H1 (cell line): ENCODE measurements at regions not wholly inside any gene's neighbourhood (a gene's known extent, or its start where the extent isn't known, plus 50 kb on each side); places are given as distances from the start of the nearest gene placed in this dataset.
A peak's percentile ranks its signal among the peaks of the same experiment; 100 is the strongest.
"Not testable (repeated sequence)": the region's sequence is repeated elsewhere in the genome, so short reads cannot be mapped to it uniquely, and the experiment has no call there.

ENCODE experiments used
- CTCF ChIA-PET: fragments of 300-600 bp; sonication (Branson Sonifier 250); formaldehyde crosslinking; loops from one replicate; lab custom pipeline; 2021; ENCODE audit not compliant: partially characterized antibody; lab: Charles Lee
- POLR2A ChIA-PET: fragments of 300-600 bp; sonication (Branson Sonifier 250); formaldehyde crosslinking; loops from one replicate; lab custom pipeline; 2021; ENCODE audit warnings: inconsistent platforms; ENCODE audit not compliant: partially characterized antibody; lab: Charles Lee
- DNase-seq, 2 experiments: peaks; one replicate each; pipeline versions ENCODE4 v3.0.0 to v3.0.0-alpha.2; 2010 to 2022; ENCODE audit warnings: low spot score in 2 of 2, low read depth in 1 of 2, mixed read lengths in 1 of 2
- FAIRE-seq: peaks from 2 replicates; lab custom pipeline; 2011; peaks lifted over from hg19 to GRCh38; lab: Jason Lieb, UNC
- H2AFZ ChIP-seq: 2 replicates; pipeline ENCODE4 v1.8.1; 2012; ENCODE audit warnings: low read length, inconsistent platforms
- H2AK5ac ChIP-seq: 2 replicates; pipeline ENCODE4 v1.6.1; 2013; ENCODE audit warnings: low read depth, low read length
- H2BK120ac ChIP-seq: replicated peaks from 2 replicates; pipeline ENCODE3; 2013; ENCODE audit warnings: low read depth, low read length, inconsistent platforms
- H2BK12ac ChIP-seq: 2 replicates; pipeline ENCODE4 v1.6.1; 2013; ENCODE audit warnings: low read depth, low read length
- H2BK15ac ChIP-seq: 2 replicates; pipeline ENCODE4 v1.6.1; 2013; ENCODE audit warnings: low read length
- H2BK20ac ChIP-seq: 2 replicates; pipeline ENCODE4 v1.6.1; 2013; ENCODE audit warnings: low read length
- H2BK5ac ChIP-seq: 2 replicates; pipeline ENCODE4 v1.6.1; 2013; ENCODE audit warnings: low read depth, low read length
- H3K14ac ChIP-seq: 2 replicates; pipeline ENCODE4 v1.6.1; 2013; ENCODE audit warnings: inconsistent platforms; ENCODE audit not compliant: insufficient read length
- H3K18ac ChIP-seq: 2 replicates; pipeline ENCODE4 v1.6.1; 2013; ENCODE audit warnings: low read length; ENCODE audit errors: extremely low read depth
- H3K23ac ChIP-seq: 2 replicates; pipeline ENCODE4 v1.6.1; 2013; ENCODE audit warnings: inconsistent platforms; ENCODE audit not compliant: insufficient read length
- H3K23me2 ChIP-seq: 2 replicates; pipeline ENCODE4 v1.6.1; 2013; ENCODE audit warnings: low read depth, low read length
- H3K27ac ChIP-seq: 2 replicates; pipeline ENCODE4 v1.6.1; 2011; ENCODE audit warnings: low read depth, low read length, inconsistent platforms
- H3K27me3 ChIP-seq, 4 experiments: replicated peaks in 1 of 4; 1 replicate in 1 of 4; 2 replicates in 3 of 4; pipeline versions ENCODE4 v1.6.1 to v1.8.1; 2011 to 2013; ENCODE audit warnings: low read length in 3 of 4, mild to moderate bottlenecking in 3 of 4, inconsistent platforms in 2 of 4, mixed read lengths in 2 of 4, moderate library complexity in 1 of 4; ENCODE audit not compliant: control insufficient read depth in 3 of 4, insufficient read depth in 3 of 4; ENCODE audit errors: extremely low read depth in 1 of 4
- H3K36me3 ChIP-seq, 4 experiments: 2 replicates each; pipeline versions ENCODE4 v1.6.1 to v1.8.1; 2011 to 2013; ENCODE audit warnings: mild to moderate bottlenecking in 4 of 4, low read length in 3 of 4, moderate library complexity in 2 of 4, control low read depth in 1 of 4, inconsistent platforms in 1 of 4; ENCODE audit not compliant: insufficient read depth in 4 of 4, control insufficient read depth in 2 of 4
- H3K4ac ChIP-seq: replicated peaks from 2 replicates; pipeline ENCODE3; 2013; ENCODE audit warnings: low read length, low read depth, mixed read lengths, inconsistent platforms; ENCODE audit not compliant: insufficient read length
- H3K4me1 ChIP-seq, 4 experiments: replicated peaks in 1 of 4; 1 replicate in 1 of 4; 2 replicates in 3 of 4; pipeline versions ENCODE4 v1.6.1 to v1.8.1; 2011 to 2013; ENCODE audit warnings: low read length in 3 of 4, inconsistent platforms in 2 of 4, mixed read lengths in 1 of 4; ENCODE audit not compliant: insufficient read depth in 4 of 4, control insufficient read depth in 3 of 4
- H3K4me2 ChIP-seq, 2 experiments: 2 replicates each; pipeline versions ENCODE4 v1.6.1 to v1.8.1; 2011 to 2013; ENCODE audit warnings: low read depth in 2 of 2, low read length in 2 of 2, control low read depth in 1 of 2, inconsistent platforms in 1 of 2, mild to moderate bottlenecking in 1 of 2; ENCODE audit not compliant: insufficient read depth in 1 of 2
- H3K4me3 ChIP-seq, 4 experiments: fragments of 200-600, 300-600 bp in 1 of 4; sonication (generic), shearing (Covaris generic), sonication (Bioruptor Twin) in 1 of 4; 2 replicates each; pipeline versions ENCODE4 v1.5.1 to v1.8.1; 2011 to 2016; ENCODE audit warnings: low read length in 4 of 4, low read depth in 3 of 4, control low read depth in 2 of 4, inconsistent platforms in 2 of 4, mild to moderate bottlenecking in 2 of 4, mixed read lengths in 1 of 4, moderate library complexity in 1 of 4; ENCODE audit not compliant: insufficient read depth in 2 of 4; ENCODE audit errors: extremely low read depth in 1 of 4
- H3K56ac ChIP-seq: replicated peaks from 2 replicates; pipeline ENCODE3; 2013; ENCODE audit warnings: low read depth, mild to moderate bottlenecking, mixed read lengths, low read length, inconsistent platforms; ENCODE audit not compliant: insufficient read length
- H3K79me1 ChIP-seq: 2 replicates; pipeline ENCODE4 v1.6.1; 2013; ENCODE audit warnings: low read depth, low read length, control low read depth
- H3K79me2 ChIP-seq, 2 experiments: 2 replicates each; pipeline versions ENCODE4 v1.6.1 to v1.8.1; 2012 to 2013; ENCODE audit warnings: low read length in 2 of 2, mild to moderate bottlenecking in 2 of 2, inconsistent platforms in 1 of 2; ENCODE audit not compliant: insufficient read depth in 2 of 2, control insufficient read depth in 1 of 2
- H3K9ac ChIP-seq, 4 experiments: replicated peaks in 1 of 4; 1 replicate in 1 of 4; 2 replicates in 3 of 4; pipeline versions ENCODE4 v1.6.1 to v1.8.1; 2011 to 2013; ENCODE audit warnings: low read depth in 3 of 4, low read length in 3 of 4, control low read depth in 2 of 4, mild to moderate bottlenecking in 2 of 4, moderate library complexity in 2 of 4, inconsistent platforms in 1 of 4; ENCODE audit errors: extremely low read depth in 1 of 4
- H3K9me3 ChIP-seq, 2 experiments: 2 replicates each; pipeline versions ENCODE4 v1.6.1 to v1.8.1; 2012 to 2013; ENCODE audit warnings: mild to moderate bottlenecking in 2 of 2, moderate library complexity in 2 of 2, control low read depth in 1 of 2, inconsistent platforms in 1 of 2, low read depth in 1 of 2, low read length in 1 of 2, mixed read lengths in 1 of 2; ENCODE audit not compliant: insufficient read depth in 2 of 2
- H4K20me1 ChIP-seq, 2 experiments: replicated peaks in 1 of 2; 2 replicates each; pipeline versions ENCODE3 to v1.8.1; 2011 to 2013; ENCODE audit warnings: inconsistent platforms in 2 of 2, low read length in 2 of 2, mild to moderate bottlenecking in 1 of 2; ENCODE audit not compliant: insufficient read depth in 2 of 2, control insufficient read depth in 1 of 2
- H4K5ac ChIP-seq: 2 replicates; pipeline ENCODE4 v1.6.1; 2013; ENCODE audit warnings: low read length, low read depth, mixed read lengths, inconsistent platforms; ENCODE audit not compliant: insufficient read length
- H4K8ac ChIP-seq: 2 replicates; pipeline ENCODE4 v1.8.0; 2013; ENCODE audit warnings: mild to moderate bottlenecking, moderate library complexity, low read length, inconsistent platforms; ENCODE audit not compliant: insufficient read depth; ENCODE audit errors: extremely low read depth
- H4K91ac ChIP-seq: replicated peaks from 2 replicates; pipeline ENCODE3; 2013; ENCODE audit warnings: low read length, mixed read lengths, inconsistent platforms; ENCODE audit not compliant: insufficient read length
- KDM1A ChIP-seq: fragments of 200-600, 300-600 bp; sonication (generic); IDR thresholded peaks from 2 replicates; pipeline ENCODE4 v1.7.1; 2016; ENCODE audit warnings: mild to moderate bottlenecking, low read length, borderline replicate concordance

DNA sequence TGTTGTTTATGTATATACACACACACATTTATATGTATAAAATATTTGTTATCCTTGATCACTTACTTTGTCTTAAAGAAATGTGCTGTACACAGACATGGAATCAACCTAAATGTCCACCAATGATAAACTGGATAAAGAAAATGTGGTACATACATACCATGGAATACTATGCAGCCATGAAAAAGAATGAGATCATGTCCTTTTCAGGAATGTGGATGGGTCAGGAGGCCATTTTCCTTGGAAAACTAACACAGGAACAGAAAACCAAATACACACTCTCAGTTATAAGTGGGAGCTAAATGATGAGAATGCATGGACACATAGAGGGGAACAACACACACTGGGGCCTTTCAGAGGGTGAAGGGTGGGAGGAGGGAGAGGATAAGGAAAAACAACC, 534.7 kb downstream of the FLRT2 start:
- H2BK5ac ChIP-seq, H2AFZ ChIP-seq, H2AK5ac ChIP-seq, H3K4me3 ChIP-seq, H4K5ac ChIP-seq, H3K4me2 ChIP-seq, H3K9ac ChIP-seq, H3K79me2 ChIP-seq, H3K4me1 ChIP-seq, H3K23me2 ChIP-seq, H3K14ac ChIP-seq, H3K56ac ChIP-seq, H4K20me1 ChIP-seq, H3K27ac ChIP-seq, POLR2A ChIA-PET, H4K91ac ChIP-seq, H2BK120ac ChIP-seq, H3K18ac ChIP-seq, H3K23ac ChIP-seq, H2BK15ac ChIP-seq, H2BK20ac ChIP-seq, DNase-seq, H4K8ac ChIP-seq, H2BK12ac ChIP-seq, H3K4ac ChIP-seq, H3K79me1 ChIP-seq, H3K36me3 ChIP-seq, FAIRE-seq, H3K9me3 ChIP-seq, H3K27me3 ChIP-seq: not testable (repeated sequence)
- peak; percentile 71 for TF ChIP-seq KDM1A
- CTCF ChIA-PET: interaction anchor here (1.1 kb wide), 2 partner anchors 9 to 17 kb away, joined by 3 to 4 read pairs; no protein-coding TSS in a partner anchor
